Liver (tissue), 8 donors: ENCODE measurements at regions not wholly inside any gene's neighbourhood (a gene's known extent, or its start where the extent isn't known, plus 50 kb on each side); places are given as distances from the start of the nearest gene placed in this dataset.
"Not testable (repeated sequence)": the region's sequence is repeated elsewhere in the genome, so short reads cannot be mapped to it uniquely, and the experiment has no call there.

Source experiments
- DNase-seq: peaks from one replicate; pipeline ENCODE4 v3.0.0-alpha.2; 2017; ENCODE audit warnings: low spot score
- H3K27ac ChIP-seq, 2 donors: one replicate each; pipeline ENCODE4 v1.7.0; 2013; ENCODE audit warnings: inconsistent platforms in 2 of 2, low read length in 2 of 2, control low read depth in 1 of 2, low read depth in 1 of 2, mild to moderate bottlenecking in 1 of 2
- H3K27me3 ChIP-seq, 4 donors: one replicate each; pipeline versions ENCODE4 v1.6.1 to v1.7.0; 2013; ENCODE audit warnings: low read length in 3 of 4, inconsistent platforms in 1 of 4, mild to moderate bottlenecking in 1 of 4, moderate library complexity in 1 of 4; ENCODE audit not compliant: control insufficient read depth in 4 of 4, insufficient read depth in 4 of 4
- H3K36me3 ChIP-seq, 4 donors: one replicate each; pipeline versions ENCODE4 v1.6.1 to v1.7.0; 2013; ENCODE audit warnings: low read length in 3 of 4, mild to moderate bottlenecking in 3 of 4, low read depth in 1 of 4, moderate library complexity in 1 of 4; ENCODE audit not compliant: control insufficient read depth in 4 of 4, insufficient read depth in 3 of 4
- H3K4me1 ChIP-seq, 4 donors: one replicate each; pipeline versions ENCODE4 v1.6.1 to v1.7.0; 2013; ENCODE audit warnings: low read length in 3 of 4, mild to moderate bottlenecking in 3 of 4, moderate library complexity in 1 of 4; ENCODE audit not compliant: control insufficient read depth in 4 of 4, insufficient read depth in 4 of 4
- H3K4me3 ChIP-seq, 3 donors: one replicate each; pipeline versions ENCODE4 v1.6.1 to v1.7.0; 2013; ENCODE audit warnings: low read length in 3 of 3, control low read depth in 1 of 3, low read depth in 1 of 3, mild to moderate bottlenecking in 1 of 3
- H3K9ac ChIP-seq, 2 donors: one replicate each; pipeline ENCODE4 v1.7.0; 2013; ENCODE audit warnings: low read length in 2 of 2, mild to moderate bottlenecking in 2 of 2, moderate library complexity in 2 of 2, control low read depth in 1 of 2, low read depth in 1 of 2
- H3K9me3 ChIP-seq, 4 donors: one replicate each; pipeline versions ENCODE4 v1.6.1 to v1.7.0; 2013; ENCODE audit warnings: low read length in 3 of 4; ENCODE audit not compliant: control insufficient read depth in 4 of 4
- EGR1 ChIP-seq, 2 donors: IDR thresholded peaks; 2 replicates each; pipeline ENCODE4 v1.6.1; 2016 to 2018; ENCODE audit warnings: antibody characterized with exemption in 2 of 2, low read depth in 2 of 2
- FOXA1 ChIP-seq: IDR thresholded peaks from 2 replicates; pipeline ENCODE4 v1.6.1; 2016; ENCODE audit warnings: antibody characterized with exemption
- FOXA2 ChIP-seq: IDR thresholded peaks from 2 replicates; pipeline ENCODE4 v1.6.1; 2016; ENCODE audit warnings: antibody characterized with exemption
- GABPA ChIP-seq, 2 donors: IDR thresholded peaks in 1 of 2; conservative IDR thresholded peaks in 1 of 2; 2 replicates each; pipeline ENCODE4 v1.6.1; 2016; ENCODE audit warnings: antibody characterized with exemption in 2 of 2, mild to moderate bottlenecking in 1 of 2, moderate library complexity in 1 of 2
- HNF4A ChIP-seq, 2 donors: conservative IDR thresholded peaks; 2 replicates each; pipeline ENCODE4 v1.6.1; 2016; ENCODE audit warnings: antibody characterized with exemption in 2 of 2, mild to moderate bottlenecking in 2 of 2
- HNF4G ChIP-seq: IDR thresholded peaks from 2 replicates; pipeline ENCODE4 v1.6.1; 2016; ENCODE audit warnings: antibody characterized with exemption
- JUND ChIP-seq, 2 donors: IDR thresholded peaks; 2 replicates each; pipeline ENCODE4 v1.6.1; 2016; ENCODE audit warnings: antibody characterized with exemption in 2 of 2
- NR2F2 ChIP-seq: IDR thresholded peaks from 2 replicates; pipeline ENCODE4 v1.6.1; 2016; ENCODE audit warnings: antibody characterized with exemption
- RAD21 ChIP-seq, 2 donors: IDR thresholded peaks; 2 replicates each; pipeline ENCODE4 v1.6.1; 2016; ENCODE audit warnings: antibody characterized with exemption in 2 of 2, mild to moderate bottlenecking in 2 of 2
- RXRA ChIP-seq, 2 donors: IDR thresholded peaks; 2 replicates each; pipeline ENCODE4 v1.6.1; 2017 to 2018; ENCODE audit warnings: antibody characterized with exemption in 2 of 2, mild to moderate bottlenecking in 1 of 2
- SP1 ChIP-seq: IDR thresholded peaks from 2 replicates; pipeline ENCODE4 v1.6.1; 2018; ENCODE audit warnings: antibody characterized with exemption, mild to moderate bottlenecking
- TAF1 ChIP-seq: conservative IDR thresholded peaks from 2 replicates; pipeline ENCODE4 v1.6.1; 2016; ENCODE audit warnings: antibody characterized with exemption, mild to moderate bottlenecking
- WGBS: extraction: QIAGEN DNeasy Blood & Tissue Kit; methylation state at CpG from one replicate; pipeline ENCODE4 v1.1.7; 2013; 5-methylcytosine and 5-hydroxymethylcytosine counted together
- TF ChIP-seq, protein P1 (sequence below): IDR thresholded peaks from 2 replicates; pipeline ENCODE4 v1.6.1; 2016; ENCODE audit warnings: antibody characterized with exemption
- TF ChIP-seq, protein P2 (sequence below): IDR thresholded peaks from 2 replicates; pipeline ENCODE4 v1.6.1; 2016; ENCODE audit warnings: antibody characterized with exemption
- TF ChIP-seq, protein P3 (sequence below): IDR thresholded peaks from 2 replicates; pipeline ENCODE4 v1.6.1; 2016; ENCODE audit warnings: antibody characterized with exemption
- TF ChIP-seq, protein P4 (sequence below): IDR thresholded peaks from 2 replicates; pipeline ENCODE4 v1.6.1; 2016; ENCODE audit warnings: antibody characterized with exemption, mild to moderate bottlenecking
- TF ChIP-seq, protein P5 (sequence below): fragments of 150-350 bp; IDR thresholded peaks from 2 replicates; pipeline ENCODE4 v1.5.1; 2017; ENCODE audit warnings: improper control_type of control experiment, low read depth, low read length; ENCODE audit not compliant: missing input control
- donor health status: healthy.
- donor health status: healthy.
- donor health status: healthy.
- donor health status: healthy.
- donor health status: healthy.

DNA sequence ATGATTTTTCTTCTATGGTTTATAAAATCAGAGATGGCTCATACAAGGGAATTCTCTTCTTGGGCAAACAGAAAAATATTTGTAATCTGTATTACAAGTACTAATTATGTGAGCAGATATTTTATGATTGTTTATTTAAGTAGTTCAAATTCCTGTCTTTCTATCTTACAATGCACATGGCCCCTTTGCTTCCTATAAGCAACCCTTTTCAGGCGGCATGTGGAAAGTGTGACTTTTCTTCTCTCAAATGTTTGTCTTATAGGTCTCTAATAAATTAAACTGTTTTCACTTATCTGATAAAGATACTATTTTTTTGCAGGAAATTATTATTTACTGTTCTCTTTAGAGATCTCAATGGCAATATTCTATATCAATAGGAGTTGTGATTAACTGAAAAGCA lies 259.3 kb upstream of the MAGEB18 start:
- DNase-seq, result no peak
- no peak overlapping the region for H3K27ac ChIP-seq
- H3K27me3 ChIP-seq, result no peaks in the 10 kb centered on the region
- TF ChIP-seq FOXA2, result no peak
- TF ChIP-seq SP1, result no peak
- no peak for TF ChIP-seq HNF4G
- TF ChIP-seq, protein P1, sequence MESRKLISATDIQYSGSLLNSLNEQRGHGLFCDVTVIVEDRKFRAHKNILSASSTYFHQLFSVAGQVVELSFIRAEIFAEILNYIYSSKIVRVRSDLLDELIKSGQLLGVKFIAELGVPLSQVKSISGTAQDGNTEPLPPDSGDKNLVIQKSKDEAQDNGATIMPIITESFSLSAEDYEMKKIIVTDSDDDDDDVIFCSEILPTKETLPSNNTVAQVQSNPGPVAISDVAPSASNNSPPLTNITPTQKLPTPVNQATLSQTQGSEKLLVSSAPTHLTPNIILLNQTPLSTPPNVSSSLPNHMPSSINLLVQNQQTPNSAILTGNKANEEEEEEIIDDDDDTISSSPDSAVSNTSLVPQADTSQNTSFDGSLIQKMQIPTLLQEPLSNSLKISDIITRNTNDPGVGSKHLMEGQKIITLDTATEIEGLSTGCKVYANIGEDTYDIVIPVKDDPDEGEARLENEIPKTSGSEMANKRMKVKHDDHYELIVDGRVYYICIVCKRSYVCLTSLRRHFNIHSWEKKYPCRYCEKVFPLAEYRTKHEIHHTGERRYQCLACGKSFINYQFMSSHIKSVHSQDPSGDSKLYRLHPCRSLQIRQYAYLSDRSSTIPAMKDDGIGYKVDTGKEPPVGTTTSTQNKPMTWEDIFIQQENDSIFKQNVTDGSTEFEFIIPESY, result no peak
- TF ChIP-seq, protein P2, sequence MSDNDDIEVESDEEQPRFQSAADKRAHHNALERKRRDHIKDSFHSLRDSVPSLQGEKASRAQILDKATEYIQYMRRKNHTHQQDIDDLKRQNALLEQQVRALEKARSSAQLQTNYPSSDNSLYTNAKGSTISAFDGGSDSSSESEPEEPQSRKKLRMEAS, result no peak
- TF ChIP-seq GABPA (IDR thresholded peaks at IDR 0.05 in 1 of 2, conservative IDR thresholded peaks at IDR 0.05 in 1 of 2), result no peak
- TF ChIP-seq, protein P3, sequence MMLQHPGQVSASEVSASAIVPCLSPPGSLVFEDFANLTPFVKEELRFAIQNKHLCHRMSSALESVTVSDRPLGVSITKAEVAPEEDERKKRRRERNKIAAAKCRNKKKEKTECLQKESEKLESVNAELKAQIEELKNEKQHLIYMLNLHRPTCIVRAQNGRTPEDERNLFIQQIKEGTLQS, result no peak
- TF ChIP-seq, protein P4, sequence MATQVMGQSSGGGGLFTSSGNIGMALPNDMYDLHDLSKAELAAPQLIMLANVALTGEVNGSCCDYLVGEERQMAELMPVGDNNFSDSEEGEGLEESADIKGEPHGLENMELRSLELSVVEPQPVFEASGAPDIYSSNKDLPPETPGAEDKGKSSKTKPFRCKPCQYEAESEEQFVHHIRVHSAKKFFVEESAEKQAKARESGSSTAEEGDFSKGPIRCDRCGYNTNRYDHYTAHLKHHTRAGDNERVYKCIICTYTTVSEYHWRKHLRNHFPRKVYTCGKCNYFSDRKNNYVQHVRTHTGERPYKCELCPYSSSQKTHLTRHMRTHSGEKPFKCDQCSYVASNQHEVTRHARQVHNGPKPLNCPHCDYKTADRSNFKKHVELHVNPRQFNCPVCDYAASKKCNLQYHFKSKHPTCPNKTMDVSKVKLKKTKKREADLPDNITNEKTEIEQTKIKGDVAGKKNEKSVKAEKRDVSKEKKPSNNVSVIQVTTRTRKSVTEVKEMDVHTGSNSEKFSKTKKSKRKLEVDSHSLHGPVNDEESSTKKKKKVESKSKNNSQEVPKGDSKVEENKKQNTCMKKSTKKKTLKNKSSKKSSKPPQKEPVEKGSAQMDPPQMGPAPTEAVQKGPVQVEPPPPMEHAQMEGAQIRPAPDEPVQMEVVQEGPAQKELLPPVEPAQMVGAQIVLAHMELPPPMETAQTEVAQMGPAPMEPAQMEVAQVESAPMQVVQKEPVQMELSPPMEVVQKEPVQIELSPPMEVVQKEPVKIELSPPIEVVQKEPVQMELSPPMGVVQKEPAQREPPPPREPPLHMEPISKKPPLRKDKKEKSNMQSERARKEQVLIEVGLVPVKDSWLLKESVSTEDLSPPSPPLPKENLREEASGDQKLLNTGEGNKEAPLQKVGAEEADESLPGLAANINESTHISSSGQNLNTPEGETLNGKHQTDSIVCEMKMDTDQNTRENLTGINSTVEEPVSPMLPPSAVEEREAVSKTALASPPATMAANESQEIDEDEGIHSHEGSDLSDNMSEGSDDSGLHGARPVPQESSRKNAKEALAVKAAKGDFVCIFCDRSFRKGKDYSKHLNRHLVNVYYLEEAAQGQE, result no peak
- no peak for TF ChIP-seq FOXA1
- TF ChIP-seq JUND (IDR thresholded peaks at IDR 0.05), result no peak
- no peak for TF ChIP-seq EGR1 (IDR thresholded peaks at IDR 0.05; ENCODE audit: low read depth in 2 of 2)
- TF ChIP-seq RAD21 (IDR thresholded peaks at IDR 0.05), result no peak
- no peak for TF ChIP-seq NR2F2
- no peak for TF ChIP-seq RXRA (IDR thresholded peaks at IDR 0.05)
- TF ChIP-seq, protein P5, sequence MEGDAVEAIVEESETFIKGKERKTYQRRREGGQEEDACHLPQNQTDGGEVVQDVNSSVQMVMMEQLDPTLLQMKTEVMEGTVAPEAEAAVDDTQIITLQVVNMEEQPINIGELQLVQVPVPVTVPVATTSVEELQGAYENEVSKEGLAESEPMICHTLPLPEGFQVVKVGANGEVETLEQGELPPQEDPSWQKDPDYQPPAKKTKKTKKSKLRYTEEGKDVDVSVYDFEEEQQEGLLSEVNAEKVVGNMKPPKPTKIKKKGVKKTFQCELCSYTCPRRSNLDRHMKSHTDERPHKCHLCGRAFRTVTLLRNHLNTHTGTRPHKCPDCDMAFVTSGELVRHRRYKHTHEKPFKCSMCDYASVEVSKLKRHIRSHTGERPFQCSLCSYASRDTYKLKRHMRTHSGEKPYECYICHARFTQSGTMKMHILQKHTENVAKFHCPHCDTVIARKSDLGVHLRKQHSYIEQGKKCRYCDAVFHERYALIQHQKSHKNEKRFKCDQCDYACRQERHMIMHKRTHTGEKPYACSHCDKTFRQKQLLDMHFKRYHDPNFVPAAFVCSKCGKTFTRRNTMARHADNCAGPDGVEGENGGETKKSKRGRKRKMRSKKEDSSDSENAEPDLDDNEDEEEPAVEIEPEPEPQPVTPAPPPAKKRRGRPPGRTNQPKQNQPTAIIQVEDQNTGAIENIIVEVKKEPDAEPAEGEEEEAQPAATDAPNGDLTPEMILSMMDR, result no peak
- no peak for TF ChIP-seq HNF4A (conservative IDR thresholded peaks at IDR 0.05)
- no peak for TF ChIP-seq TAF1
- H3K36me3 ChIP-seq, result no peaks in the 10 kb centered on the region
- H3K9ac ChIP-seq, result no peak overlapping the region
- no peaks in the 10 kb centered on the region for H3K9me3 ChIP-seq
- WGBS, result 61% methylated on average over 1 of the region's 1 CpG
- no peaks in the 10 kb centered on the region for H3K4me1 ChIP-seq
- no peak overlapping the region for H3K4me3 ChIP-seq

DNA sequence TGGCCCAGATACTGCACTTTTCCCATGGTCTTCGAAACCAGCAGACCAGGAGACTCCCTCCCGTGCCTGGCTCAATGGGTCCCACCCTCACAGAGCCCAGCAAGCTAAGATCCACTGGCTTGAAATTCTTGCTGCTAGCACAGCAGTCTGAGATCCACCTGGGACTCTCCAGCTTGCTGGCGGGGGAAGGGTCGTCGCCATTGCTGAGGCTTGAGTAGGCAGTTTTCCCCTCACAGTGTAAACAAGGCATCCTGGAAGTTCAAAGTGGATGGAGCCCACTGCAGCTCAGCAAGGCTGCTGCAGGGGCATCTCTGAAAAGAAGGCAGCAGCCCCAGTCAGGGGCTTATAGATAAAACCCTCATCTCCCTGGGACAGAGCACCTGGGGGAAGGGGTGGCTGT lies 255.6 kb upstream of the MAGEB18 start:
- H3K9me3 ChIP-seq, H3K36me3 ChIP-seq, H3K27ac ChIP-seq, H3K9ac ChIP-seq, DNase-seq, H3K4me1 ChIP-seq, H3K4me3 ChIP-seq, H3K27me3 ChIP-seq: not testable (repeated sequence)
- 56% methylated on average over 5 of the region's 5 CpGs for WGBS
